ENCODE measurements at regions not wholly inside any gene's neighbourhood (a gene's known extent, or its start where the extent isn't known, plus 50 kb on each side); places are given as distances from the start of the nearest gene placed in this dataset.

DNA sequence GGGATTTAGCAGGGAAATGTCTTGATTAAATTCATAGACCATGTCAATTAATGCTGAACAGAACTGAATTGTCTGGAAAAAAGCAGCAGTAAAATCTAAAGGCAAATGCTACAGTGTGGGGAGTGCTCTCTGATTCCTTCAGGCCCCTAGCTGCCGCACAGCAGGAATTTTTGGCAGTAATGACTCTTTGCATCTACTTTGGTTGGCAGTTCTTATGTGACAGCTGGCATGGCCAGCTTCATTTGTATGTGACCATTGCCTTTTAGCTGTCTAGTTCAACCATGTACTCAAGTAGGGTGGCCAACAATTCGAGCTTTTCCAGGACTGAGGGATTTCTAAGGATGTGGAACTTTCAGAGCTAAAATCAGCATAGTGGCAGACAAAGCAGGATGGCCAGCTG, 499.1 kb upstream of the MAN1A1 start:
- no peak for ATAC-seq
- no peaks in the 10 kb centered on the region for H3K27me3 ChIP-seq (ENCODE audit: control insufficient read depth in 1 of 2, insufficient read depth in 2 of 2, low read length in 2 of 2)
- H3K36me3 ChIP-seq (replicated peaks in 1 of 2; ENCODE audit: control insufficient read depth in 1 of 2, insufficient read depth in 2 of 2, low read length in 2 of 2) = no peaks in the 10 kb centered on the region
- TF ChIP-seq KDM6A (CRISPR knock-in tag; IDR thresholded peaks at IDR 0.05; ENCODE audit: low read depth) (no peak), RARA (CRISPR knock-in tag; IDR thresholded peaks at IDR 0.05) (no peak)
- TF ChIP-seq, protein P1, sequence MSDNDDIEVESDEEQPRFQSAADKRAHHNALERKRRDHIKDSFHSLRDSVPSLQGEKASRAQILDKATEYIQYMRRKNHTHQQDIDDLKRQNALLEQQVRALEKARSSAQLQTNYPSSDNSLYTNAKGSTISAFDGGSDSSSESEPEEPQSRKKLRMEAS (IDR thresholded peaks at IDR 0.05) = no peak
- H3K4me2 ChIP-seq (ENCODE audit: low read depth, low read length) = no peak overlapping the region
- H3K4me1 ChIP-seq (ENCODE audit: insufficient read depth, low read length) = no peaks in the 10 kb centered on the region
- no peak overlapping the region for H3K4me3 ChIP-seq (replicated peaks in 1 of 3; ENCODE audit: insufficient read depth in 1 of 3, low read depth in 2 of 3, low read length in 3 of 3)
- POLR2A ChIA-PET = no interaction called here
- H2AFZ ChIP-seq (ENCODE audit: low read length) = no peak overlapping the region
- H3K79me2 ChIP-seq (ENCODE audit: insufficient read depth, low read length) = no peaks in the 10 kb centered on the region
- H3K9ac ChIP-seq (ENCODE audit: insufficient read depth, low read depth, low read length) = no peak overlapping the region
- intact Hi-C loops (cut with micrococcal nuclease; ENCODE audit: unreplicated experiment) (no loop called here), in situ Hi-C loops (cut with HindIII; ENCODE audit: extremely low pct_ligation_motif_present, low pct_unique_long_range_greater_than_20kb) (no loop called here)
- H3K27ac ChIP-seq (ENCODE audit: extremely low read length, insufficient read depth, low read length) = no peak overlapping the region
- no TSS peak for BruUV-seq (replicated peaks)
- no peaks in the 10 kb centered on the region for H3K9me3 ChIP-seq (ENCODE audit: low read length)
- DNase-seq (ENCODE audit: low spot score) = no peak
- no peaks in the 10 kb centered on the region for H4K20me1 ChIP-seq (ENCODE audit: insufficient read depth, low read length)
- CTCF ChIA-PET (ENCODE audit: low intra/inter-chr PET ratio, low total read pairs) = no interaction called here
- no peak for FAIRE-seq
- WGBS (ENCODE audit: low lambda C conversion rate) = 0% methylated on average over 2 of the region's 2 CpGs

DNA sequence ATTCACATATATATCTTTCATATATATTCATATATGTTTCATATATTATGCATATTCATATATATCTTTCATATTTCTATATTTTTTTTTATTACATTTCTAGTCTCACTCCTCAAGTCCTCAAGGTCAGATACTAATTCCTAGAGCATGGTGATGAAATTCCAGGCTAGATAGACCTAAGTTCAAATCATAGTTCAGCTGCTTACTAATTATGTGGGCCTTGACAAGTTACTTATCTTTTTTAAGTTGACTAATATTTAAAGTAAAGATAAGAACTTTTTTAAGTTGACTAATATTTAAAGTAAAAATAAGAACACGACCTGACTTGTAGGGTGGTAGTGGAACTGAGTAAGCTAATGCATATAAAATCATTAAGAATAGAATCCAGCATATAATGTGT, 495.6 kb upstream of the MAN1A1 start:
- FAIRE-seq = no peak
- BruUV-seq (replicated peaks) = no TSS peak

More for the DNA sequence above, 495.6 kb upstream of the MAN1A1 start:
- in situ Hi-C loops (cut with HindIII; ENCODE audit: extremely low pct_ligation_motif_present, low pct_unique_long_range_greater_than_20kb) = no loop called here
- ATAC-seq (no peak), DNase-seq (ENCODE audit: low spot score) (no peak)
- Histone ChIP-seq H3K9ac (ENCODE audit: insufficient read depth, low read depth, low read length) (no peak overlapping the region), H3K4me1 (ENCODE audit: insufficient read depth, low read length) (no peaks in the 10 kb centered on the region), H3K27ac (ENCODE audit: extremely low read length, insufficient read depth, low read length) (no peak overlapping the region), H3K4me3 (replicated peaks in 1 of 3; ENCODE audit: insufficient read depth in 1 of 3, low read depth in 2 of 3, low read length in 3 of 3) (no peak overlapping the region), H2AFZ (ENCODE audit: low read length) (no peak overlapping the region), H3K4me2 (ENCODE audit: low read depth, low read length) (no peak overlapping the region), H3K36me3 (replicated peaks in 1 of 2; ENCODE audit: control insufficient read depth in 1 of 2, insufficient read depth in 2 of 2, low read length in 2 of 2) (no peaks in the 10 kb centered on the region), H4K20me1 (ENCODE audit: insufficient read depth, low read length) (no peaks in the 10 kb centered on the region), H3K27me3 (ENCODE audit: control insufficient read depth in 1 of 2, insufficient read depth in 2 of 2, low read length in 2 of 2) (no peaks in the 10 kb centered on the region), H3K79me2 (ENCODE audit: insufficient read depth, low read length) (no peaks in the 10 kb centered on the region), H3K9me3 (ENCODE audit: low read length) (no peaks in the 10 kb centered on the region)
- ChIA-PET POLR2A (no interaction called here), CTCF (ENCODE audit: low intra/inter-chr PET ratio, low total read pairs) (no interaction called here)
- TF ChIP-seq, protein P2, sequence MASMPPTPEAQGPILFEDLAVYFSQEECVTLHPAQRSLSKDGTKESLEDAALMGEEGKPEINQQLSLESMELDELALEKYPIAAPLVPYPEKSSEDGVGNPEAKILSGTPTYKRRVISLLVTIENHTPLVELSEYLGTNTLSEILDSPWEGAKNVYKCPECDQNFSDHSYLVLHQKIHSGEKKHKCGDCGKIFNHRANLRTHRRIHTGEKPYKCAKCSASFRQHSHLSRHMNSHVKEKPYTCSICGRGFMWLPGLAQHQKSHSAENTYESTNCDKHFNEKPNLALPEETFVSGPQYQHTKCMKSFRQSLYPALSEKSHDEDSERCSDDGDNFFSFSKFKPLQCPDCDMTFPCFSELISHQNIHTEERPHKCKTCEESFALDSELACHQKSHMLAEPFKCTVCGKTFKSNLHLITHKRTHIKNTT (CRISPR knock-in tag; IDR thresholded peaks at IDR 0.05) = no peak
- TF ChIP-seq DR1 (CRISPR knock-in tag; IDR thresholded peaks at IDR 0.05) (no peak), ZNF530 (CRISPR knock-in tag; IDR thresholded peaks at IDR 0.05; ENCODE audit: low read depth) (no peak), CCAR2 (optimal IDR thresholded peaks at IDR 0.05; ENCODE audit: low read depth, low read length) (no peak), POLR2AphosphoS5 (IDR thresholded peaks at IDR 0.05; ENCODE audit: low read depth, low read length) (no peak), GATAD2A (CRISPR knock-in tag; IDR thresholded peaks at IDR 0.05) (no peak), FOXM1 (CRISPR knock-in tag; IDR thresholded peaks at IDR 0.05) (no peak), ZNF510 (CRISPR knock-in tag; IDR thresholded peaks at IDR 0.05; ENCODE audit: low read depth) (no peak), TOPORS (CRISPR knock-in tag; IDR thresholded peaks at IDR 0.05) (no peak)
- TF ChIP-seq, protein P3, sequence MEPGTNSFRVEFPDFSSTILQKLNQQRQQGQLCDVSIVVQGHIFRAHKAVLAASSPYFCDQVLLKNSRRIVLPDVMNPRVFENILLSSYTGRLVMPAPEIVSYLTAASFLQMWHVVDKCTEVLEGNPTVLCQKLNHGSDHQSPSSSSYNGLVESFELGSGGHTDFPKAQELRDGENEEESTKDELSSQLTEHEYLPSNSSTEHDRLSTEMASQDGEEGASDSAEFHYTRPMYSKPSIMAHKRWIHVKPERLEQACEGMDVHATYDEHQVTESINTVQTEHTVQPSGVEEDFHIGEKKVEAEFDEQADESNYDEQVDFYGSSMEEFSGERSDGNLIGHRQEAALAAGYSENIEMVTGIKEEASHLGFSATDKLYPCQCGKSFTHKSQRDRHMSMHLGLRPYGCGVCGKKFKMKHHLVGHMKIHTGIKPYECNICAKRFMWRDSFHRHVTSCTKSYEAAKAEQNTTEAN (CRISPR knock-in tag; conservative IDR thresholded peaks at IDR 0.05) = no peak
- TF ChIP-seq, protein P4, sequence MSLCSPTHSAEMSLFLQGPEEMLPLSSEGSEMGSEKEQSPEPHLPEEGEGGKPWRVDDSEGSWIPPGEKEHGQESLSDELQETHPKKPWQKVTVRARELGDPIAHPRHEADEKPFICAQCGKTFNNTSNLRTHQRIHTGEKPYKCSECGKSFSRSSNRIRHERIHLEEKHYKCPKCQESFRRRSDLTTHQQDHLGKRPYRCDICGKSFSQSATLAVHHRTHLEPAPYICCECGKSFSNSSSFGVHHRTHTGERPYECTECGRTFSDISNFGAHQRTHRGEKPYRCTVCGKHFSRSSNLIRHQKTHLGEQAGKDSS (CRISPR knock-in tag; IDR thresholded peaks at IDR 0.05; ENCODE audit: borderline replicate concordance, low read depth) = no peak
- 2% methylated on average over 1 of the region's 1 CpG for WGBS (ENCODE audit: low lambda C conversion rate)
- intact Hi-C loops (cut with micrococcal nuclease; ENCODE audit: unreplicated experiment) = no loop called here
